ENCODE measurements at regions not wholly inside any gene's neighbourhood (a gene's known extent, or its start where the extent isn't known, plus 50 kb on each side); places are given as distances from the start of the nearest gene placed in this dataset.
A peak's percentile ranks its signal among the peaks of the same experiment; 100 is the strongest.

DNA sequence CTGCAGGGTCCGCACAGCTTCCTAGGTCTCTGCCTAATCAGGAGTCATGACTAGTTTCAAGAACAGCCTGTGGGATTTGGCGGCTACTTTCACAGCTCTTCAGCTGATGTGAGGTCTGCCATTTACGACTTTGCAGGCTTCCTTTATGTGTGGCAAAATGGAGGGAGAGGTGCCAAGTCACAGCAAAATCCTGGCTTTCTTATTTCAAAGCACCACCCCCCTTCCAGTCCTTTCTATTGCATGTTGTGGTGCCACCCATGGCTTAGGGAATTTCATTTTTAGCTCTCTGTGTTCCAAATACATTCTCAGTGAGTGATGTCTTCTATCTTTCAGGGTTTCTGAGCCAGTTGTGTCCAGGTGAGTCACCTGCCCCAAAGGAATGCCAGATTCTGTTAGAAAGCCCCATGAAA, 75.1 kb upstream of the WLS start:
- H3K4me3 ChIP-seq (ENCODE audit: low read length): no peak overlapping the region
- TF ChIP-seq, protein P1, sequence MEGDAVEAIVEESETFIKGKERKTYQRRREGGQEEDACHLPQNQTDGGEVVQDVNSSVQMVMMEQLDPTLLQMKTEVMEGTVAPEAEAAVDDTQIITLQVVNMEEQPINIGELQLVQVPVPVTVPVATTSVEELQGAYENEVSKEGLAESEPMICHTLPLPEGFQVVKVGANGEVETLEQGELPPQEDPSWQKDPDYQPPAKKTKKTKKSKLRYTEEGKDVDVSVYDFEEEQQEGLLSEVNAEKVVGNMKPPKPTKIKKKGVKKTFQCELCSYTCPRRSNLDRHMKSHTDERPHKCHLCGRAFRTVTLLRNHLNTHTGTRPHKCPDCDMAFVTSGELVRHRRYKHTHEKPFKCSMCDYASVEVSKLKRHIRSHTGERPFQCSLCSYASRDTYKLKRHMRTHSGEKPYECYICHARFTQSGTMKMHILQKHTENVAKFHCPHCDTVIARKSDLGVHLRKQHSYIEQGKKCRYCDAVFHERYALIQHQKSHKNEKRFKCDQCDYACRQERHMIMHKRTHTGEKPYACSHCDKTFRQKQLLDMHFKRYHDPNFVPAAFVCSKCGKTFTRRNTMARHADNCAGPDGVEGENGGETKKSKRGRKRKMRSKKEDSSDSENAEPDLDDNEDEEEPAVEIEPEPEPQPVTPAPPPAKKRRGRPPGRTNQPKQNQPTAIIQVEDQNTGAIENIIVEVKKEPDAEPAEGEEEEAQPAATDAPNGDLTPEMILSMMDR (IDR thresholded peaks at IDR 0.05; ENCODE audit: insufficient read depth, low read depth, low read length, missing control alignments): no peak
- peak; percentile 60 for DNase-seq (ENCODE audit: low read depth)

- no peak overlapping the region for H3K4me3 ChIP-seq (ENCODE audit: low read length)
- DNase-seq (ENCODE audit: low read depth): no peak
- TF ChIP-seq, protein P1 (IDR thresholded peaks at IDR 0.05; ENCODE audit: insufficient read depth, low read depth, low read length, missing control alignments): no peak
These were observed 69.2 kb upstream of the WLS start for GRCh38 chr1:68301471-68302001.

- no peak overlapping the region for H3K4me3 ChIP-seq (ENCODE audit: low read length)
- no peak for DNase-seq (ENCODE audit: low read depth)
These were observed 62.2 kb upstream of the WLS start for GRCh38 chr1:68294367-68295066.

GRCh38 chr1:68293609-68294366, 61.5 kb upstream of the WLS start:
- TF ChIP-seq, protein P1 (IDR thresholded peaks at IDR 0.05; ENCODE audit: insufficient read depth, low read depth, low read length, missing control alignments): no peak
- H3K4me3 ChIP-seq (ENCODE audit: low read length): no peak overlapping the region
- no peak for DNase-seq (ENCODE audit: low read depth)

More at GRCh38 chr1:68294367-68295066, 62.2 kb upstream of the WLS start:
- TF ChIP-seq, protein P1 (IDR thresholded peaks at IDR 0.05; ENCODE audit: insufficient read depth, low read depth, low read length, missing control alignments): no peak

GRCh38 chr1:68293122-68293521, 60.8 kb upstream of the WLS start:
- TF ChIP-seq, protein P1 (IDR thresholded peaks at IDR 0.05; ENCODE audit: insufficient read depth, low read depth, low read length, missing control alignments): no peak
- H3K4me3 ChIP-seq (ENCODE audit: low read length): no peak overlapping the region
- DNase-seq (ENCODE audit: low read depth): no peak

DNA sequence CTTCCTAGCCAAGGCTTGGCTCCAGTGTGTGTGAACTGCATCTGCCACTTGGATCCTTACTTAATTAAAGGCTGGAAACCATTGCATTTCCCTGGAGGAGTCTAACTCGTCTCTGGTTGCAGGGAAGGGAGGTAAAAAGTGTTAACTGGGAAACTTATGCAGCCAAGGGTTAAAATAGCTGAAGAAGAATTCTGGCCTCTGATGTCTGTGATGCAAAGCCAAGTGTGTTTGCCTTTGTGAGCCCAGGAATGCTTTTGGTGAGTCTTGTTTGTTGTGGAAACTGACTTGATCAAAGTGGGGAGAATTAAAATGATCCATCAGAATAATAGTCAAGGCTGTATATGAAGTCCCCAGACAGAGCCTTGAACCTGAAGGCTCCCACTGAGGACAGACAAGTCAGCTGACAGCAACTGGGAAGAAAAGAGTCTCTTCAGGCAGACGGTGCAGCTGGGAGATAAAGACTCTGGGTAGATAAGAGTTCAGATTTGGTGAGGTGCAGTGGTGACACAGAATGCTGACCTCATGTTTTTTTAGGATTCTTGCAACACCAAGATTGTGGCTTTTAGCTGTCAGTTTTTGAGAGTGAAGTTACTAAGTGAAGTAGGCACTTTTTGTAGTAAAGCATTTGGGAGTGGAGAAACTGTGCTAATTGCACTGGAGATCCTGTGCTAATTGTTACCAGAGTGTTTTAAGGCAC, 59.5 kb upstream of the WLS start:
- TF ChIP-seq, protein P1 (IDR thresholded peaks at IDR 0.05; ENCODE audit: insufficient read depth, low read depth, low read length, missing control alignments): no peak
- DNase-seq (ENCODE audit: low read depth): no peak
- H3K4me3 ChIP-seq (ENCODE audit: low read length): no peak overlapping the region
